HCT116 (cell line): ENCODE measurements at regions not wholly inside any gene's neighbourhood (a gene's known extent, or its start where the extent isn't known, plus 50 kb on each side); places are given as distances from the start of the nearest gene placed in this dataset.

ENCODE experiments used
- ATAC-seq: fragments of 200-7000 bp; cut with Tn5 transposase; 2 replicates; pipeline ENCODE4 v1.9.1; 2020; ENCODE audit warnings: mild to moderate bottlenecking, moderate library complexity
- BruUV-seq: library from RNA; stranded (reverse); fragments of 400-500 nt; replicated peaks from 2 replicates; lab custom pipeline; 2021; lab: Mats Ljungman, UMichigan
- CTCF ChIA-PET: fragments of 300-600 bp; sonication (Branson Sonifier 250); formaldehyde crosslinking; loops from one replicate; lab custom pipeline; 2021; ENCODE audit warnings: antibody characterized with exemption; lab: Charles Lee
- POLR2A ChIA-PET: fragments of 300-600, 350-600 bp; sonication (Branson Sonifier 250); formaldehyde crosslinking; loops from one replicate; lab custom pipeline; 2021; ENCODE audit warnings: antibody characterized with exemption; lab: Charles Lee
- RAD21 ChIA-PET, 2 experiments: fragments of 300-600 bp; sonication (Branson Sonifier 250); formaldehyde crosslinking; loops; one replicate each; lab custom pipeline; 2023; ENCODE audit warnings: low total read pairs in 2 of 2; ENCODE audit not compliant: uncharacterized antibody in 2 of 2, unreplicated experiment in 2 of 2, low non-redundant PET in 1 of 2; lab: Charles Lee
- DNase-seq: peaks from one replicate; pipeline ENCODE4 v3.0.0-alpha.2; 2010; ENCODE audit warnings: low read depth, low spot score
- H2AFZ ChIP-seq: fragments of 200-600 bp; shearing (Covaris generic), sonication (generic); 2 replicates; pipeline ENCODE4 v1.6.1; 2017; ENCODE audit warnings: low read depth, mixed run types, mixed read lengths, antibody characterized with exemption, low read length; ENCODE audit not compliant: poor library complexity, severe bottlenecking
- H3K27ac ChIP-seq: 2 replicates; pipeline ENCODE4 v1.5.1; 2012; ENCODE audit warnings: low read depth, low read length
- H3K27me3 ChIP-seq: fragments of 200-600 bp; sonication (generic); 2 replicates; pipeline ENCODE4 v1.6.1; 2016; ENCODE audit warnings: mixed run types, low read length, mixed read lengths; ENCODE audit not compliant: insufficient read depth
- H3K36me3 ChIP-seq, 2 experiments: fragments of 200-500 bp in 1 of 2; fragments of 200-600 bp in 1 of 2; sonication (Bioruptor generic) in 1 of 2; sonication (generic) in 1 of 2; 2 replicates each; pipeline versions ENCODE4 v1.5.1 to v1.6.1; 2014 to 2016; ENCODE audit warnings: low read length in 2 of 2, inconsistent platforms in 1 of 2, mixed read lengths in 1 of 2, mixed run types in 1 of 2; ENCODE audit not compliant: insufficient read depth in 2 of 2, control insufficient read depth in 1 of 2
- H3K4me1 ChIP-seq, 2 experiments: fragments of 200-600 bp in 1 of 2; sonication (generic) in 1 of 2; 2 replicates each; pipeline versions ENCODE4 v1.5.1 to v1.6.1; 2012 to 2017; ENCODE audit warnings: low read length in 2 of 2, inconsistent platforms in 1 of 2, mild to moderate bottlenecking in 1 of 2, mixed read lengths in 1 of 2, mixed run types in 1 of 2, moderate library complexity in 1 of 2; ENCODE audit not compliant: insufficient read depth in 2 of 2, control insufficient read depth in 1 of 2
- H3K4me2 ChIP-seq: fragments of 200-600 bp; sonication (generic); 2 replicates; pipeline ENCODE4 v1.6.1; 2017; ENCODE audit warnings: mixed run types, low read length, mixed read lengths
- H3K4me3 ChIP-seq, 2 experiments: fragments of 200-600 bp in 1 of 2; sonication (generic) in 1 of 2; replicated peaks in 1 of 2; 2 replicates each; pipeline ENCODE4 v1.5.1; 2011 to 2016; ENCODE audit warnings: low read length in 2 of 2, control low read depth in 1 of 2, low read depth in 1 of 2, mild to moderate bottlenecking in 1 of 2, mixed read lengths in 1 of 2, mixed run types in 1 of 2
- H3K79me2 ChIP-seq: fragments of 200-600 bp; sonication (generic); 2 replicates; pipeline ENCODE4 v1.6.1; 2017; ENCODE audit warnings: mild to moderate bottlenecking, mixed run types, low read length, moderate library complexity, mixed read lengths; ENCODE audit not compliant: insufficient read depth
- H3K9ac ChIP-seq: fragments of 200-600 bp; sonication (generic); 2 replicates; pipeline ENCODE4 v1.6.1; 2016; ENCODE audit warnings: low read length, mixed read lengths
- H3K9me2 ChIP-seq: fragments of 200-600 bp; sonication (generic), shearing (Covaris generic); 2 replicates; pipeline ENCODE4 v1.6.1; 2017; ENCODE audit warnings: mixed run types, mild to moderate bottlenecking, moderate library complexity; ENCODE audit not compliant: insufficient read depth
- H3K9me3 ChIP-seq, 2 experiments: fragments of 200-500 bp in 1 of 2; fragments of 200-600 bp in 1 of 2; sonication (Bioruptor generic) in 1 of 2; sonication (generic) in 1 of 2; 2 replicates each; pipeline ENCODE4 v1.6.1; 2014 to 2017; ENCODE audit warnings: low read length in 2 of 2, mixed read lengths in 2 of 2, inconsistent platforms in 1 of 2, low read depth in 1 of 2, mild to moderate bottlenecking in 1 of 2, mixed run types in 1 of 2, moderate library complexity in 1 of 2; ENCODE audit not compliant: control insufficient read depth in 1 of 2, insufficient read depth in 1 of 2
- H4K20me1 ChIP-seq: fragments of 200-600 bp; sonication (generic), shearing (Covaris generic); 2 replicates; pipeline ENCODE4 v1.6.1; 2017; ENCODE audit warnings: mixed run types, mild to moderate bottlenecking, moderate library complexity; ENCODE audit not compliant: insufficient read depth
- CBX3 ChIP-seq: IDR thresholded peaks from 2 replicates; pipeline ENCODE4 v1.6.1; 2012; ENCODE audit warnings: low read depth
- CTCF ChIP-seq, 3 experiments: fragments of 200-600 bp in 1 of 3; sonication (generic) in 1 of 3; IDR thresholded peaks in 2 of 3; conservative IDR thresholded peaks in 1 of 3; 2 replicates each; pipeline ENCODE4 v1.5.1; 2012 to 2017; ENCODE audit warnings: low read depth in 2 of 3, low read length in 2 of 3, antibody characterized with exemption in 1 of 3, borderline replicate concordance in 1 of 3, control low read depth in 1 of 3, mild to moderate bottlenecking in 1 of 3, mixed read lengths in 1 of 3, mixed run types in 1 of 3, moderate library complexity in 1 of 3; ENCODE audit not compliant: insufficient read depth in 1 of 3
- ELF1 ChIP-seq: IDR thresholded peaks from 2 replicates; pipeline ENCODE4 v1.6.1; 2012; ENCODE audit warnings: low read depth, borderline replicate concordance
- EZH2phosphoT487 ChIP-seq: fragments of 200-600 bp; IDR thresholded peaks from 2 replicates; pipeline ENCODE4 v1.6.1; 2018; ENCODE audit warnings: antibody characterized with exemption, borderline replicate concordance
- FOSL1 ChIP-seq: IDR thresholded peaks from 2 replicates; pipeline ENCODE4 v1.6.1; 2012; ENCODE audit warnings: low read depth
- JUND ChIP-seq: IDR thresholded peaks from 2 replicates; pipeline ENCODE4 v1.6.1; 2012
- MAX ChIP-seq: IDR thresholded peaks from 2 replicates; pipeline ENCODE4 v1.6.1; 2012
- RAD21 ChIP-seq: IDR thresholded peaks from 2 replicates; pipeline ENCODE4 v1.6.1; 2012; ENCODE audit warnings: low read depth, mild to moderate bottlenecking
- intact Hi-C: fragments of 100-400 bp; cut with micrococcal nuclease; formaldehyde crosslinking; loops from 2 replicates; pipeline ENCODE4 v1.10.0; 2022

GRCh38 chr15:38864122-38864521 is 299.5 kb upstream of the RASGRP1 start:
- POLR2A ChIA-PET, result no interaction called here
- Histone ChIP-seq H3K9me2 (no peaks in the 10 kb centered on the region), H3K4me3 (no peak overlapping the region), H4K20me1 (no peaks in the 10 kb centered on the region), H3K79me2 (no peaks in the 10 kb centered on the region), H3K27ac (no peak overlapping the region), H2AFZ (no peak overlapping the region), H3K9ac (no peak overlapping the region), H3K4me1 (peaks cover 2 to 7% of the 10 kb centered on the region in 2 experiments; a peak in 2 of 4 replicates), H3K36me3 (no peaks in the 10 kb centered on the region), H3K27me3 (peaks cover 19% of the 10 kb centered on the region; the same call in 1 of the 2 replicates), H3K4me2 (no peak overlapping the region), H3K9me3 (no peaks in the 10 kb centered on the region)
- CTCF ChIA-PET, result no interaction called here
- intact Hi-C loops, result no loop called here
- ATAC-seq, result peak; percentile 54; the same call in 1 of the 2 replicates
- BruUV-seq, result no TSS peak
- DNase-seq, result peak; percentile 3
- RAD21 ChIA-PET, result interaction anchor here in 1 of 2 experiments (0.7 kb wide), 1 partner anchor 154 kb away, joined by 5 read pairs; no protein-coding TSS in a partner anchor
- TF ChIP-seq EZH2phosphoT487 (no peak), CBX3 (no peak), JUND (no peak), MAX (peak; percentile 62; the same call in 1 of the 2 replicates), FOSL1 (no peak), ELF1 (no peak), CTCF (IDR thresholded peaks at IDR 0.05 in 2 of 3, conservative IDR thresholded peaks at IDR 0.05 in 1 of 3; ENCODE audit: borderline replicate concordance in 1 of 3, insufficient read depth in 1 of 3, low read depth in 2 of 3, low read length in 2 of 3) (peak in 2 of 3 experiments; percentile 16 to 20; a peak in 1 of 6 replicates), RAD21 (peak; percentile 9; the same call in 1 of the 2 replicates)
